HFFc6 (cell line): ENCODE measurements at regions not wholly inside any gene's neighbourhood (a gene's known extent, or its start where the extent isn't known, plus 50 kb on each side); places are given as distances from the start of the nearest gene placed in this dataset.

Experiments
- DNase-seq: peaks from one replicate; pipeline ENCODE4 v3.0.0-alpha.2; 2018
- H3K27ac Mint-ChIP-seq: 2 replicates; pipeline ENCODE4 v1.8.0; 2020; ENCODE audit warnings: mild to moderate bottlenecking, mixed read lengths
- H3K27me3 Mint-ChIP-seq: 2 replicates; pipeline ENCODE4 v1.8.0; 2021; ENCODE audit warnings: mild to moderate bottlenecking, moderate library complexity, mixed read lengths; ENCODE audit not compliant: insufficient read depth
- H3K36me3 Mint-ChIP-seq: 2 replicates; pipeline ENCODE4 v1.8.0; 2021; ENCODE audit warnings: low read depth, mixed read lengths
- H3K4me1 Mint-ChIP-seq: 2 replicates; pipeline ENCODE4 v1.8.0; 2020; ENCODE audit warnings: low read depth, mixed read lengths
- H3K4me3 Mint-ChIP-seq: 2 replicates; pipeline ENCODE4 v1.8.0; 2020; ENCODE audit warnings: mild to moderate bottlenecking, moderate library complexity, mixed read lengths
- H3K9me3 Mint-ChIP-seq: 2 replicates; pipeline ENCODE4 v1.8.0; 2020; ENCODE audit warnings: mild to moderate bottlenecking, mixed read lengths
- TF ChIP-seq, protein P1 (sequence below): fragments of 200-600 bp; sonication (generic); IDR thresholded peaks from 2 replicates; pipeline ENCODE4 v1.5.0; 2021; ENCODE audit warnings: antibody characterized with exemption, mild to moderate bottlenecking

DNA sequence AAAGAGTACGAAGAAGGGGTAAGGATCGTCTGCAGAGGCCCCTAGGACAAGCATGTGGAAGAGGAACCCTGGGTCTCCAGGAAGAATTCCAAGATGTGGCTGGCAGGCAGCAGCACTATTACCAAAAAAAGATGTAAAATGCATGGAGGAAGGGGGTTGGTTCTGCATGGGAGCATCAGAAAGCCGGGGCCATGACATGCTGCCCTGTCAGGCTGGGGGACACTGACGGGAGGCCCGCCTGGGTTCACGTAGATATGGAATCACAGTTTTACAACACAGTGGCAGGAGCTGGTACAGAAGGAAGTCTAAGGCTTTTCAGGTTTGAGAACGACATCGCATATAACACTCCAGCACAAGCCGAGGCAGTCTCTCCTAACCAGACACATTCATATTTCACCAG, 150.0 kb upstream of the GSC start:
- peaks cover 78% of the 10 kb centered on the region for H3K9me3 Mint-ChIP-seq
- no peak overlapping the region for H3K27ac Mint-ChIP-seq
- H3K4me3 Mint-ChIP-seq: no peak overlapping the region
- DNase-seq: no peak
- peaks cover 11% of the 10 kb centered on the region for H3K36me3 Mint-ChIP-seq
- TF ChIP-seq, protein P1, sequence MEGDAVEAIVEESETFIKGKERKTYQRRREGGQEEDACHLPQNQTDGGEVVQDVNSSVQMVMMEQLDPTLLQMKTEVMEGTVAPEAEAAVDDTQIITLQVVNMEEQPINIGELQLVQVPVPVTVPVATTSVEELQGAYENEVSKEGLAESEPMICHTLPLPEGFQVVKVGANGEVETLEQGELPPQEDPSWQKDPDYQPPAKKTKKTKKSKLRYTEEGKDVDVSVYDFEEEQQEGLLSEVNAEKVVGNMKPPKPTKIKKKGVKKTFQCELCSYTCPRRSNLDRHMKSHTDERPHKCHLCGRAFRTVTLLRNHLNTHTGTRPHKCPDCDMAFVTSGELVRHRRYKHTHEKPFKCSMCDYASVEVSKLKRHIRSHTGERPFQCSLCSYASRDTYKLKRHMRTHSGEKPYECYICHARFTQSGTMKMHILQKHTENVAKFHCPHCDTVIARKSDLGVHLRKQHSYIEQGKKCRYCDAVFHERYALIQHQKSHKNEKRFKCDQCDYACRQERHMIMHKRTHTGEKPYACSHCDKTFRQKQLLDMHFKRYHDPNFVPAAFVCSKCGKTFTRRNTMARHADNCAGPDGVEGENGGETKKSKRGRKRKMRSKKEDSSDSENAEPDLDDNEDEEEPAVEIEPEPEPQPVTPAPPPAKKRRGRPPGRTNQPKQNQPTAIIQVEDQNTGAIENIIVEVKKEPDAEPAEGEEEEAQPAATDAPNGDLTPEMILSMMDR: no peak
- no peaks in the 10 kb centered on the region for H3K4me1 Mint-ChIP-seq
- H3K27me3 Mint-ChIP-seq: peaks cover 2% of the 10 kb centered on the region

GRCh38 chr14:94918896-94919295, 149.0 kb upstream of the GSC start:
- Mint-ChIP-seq H3K4me3 (no peak overlapping the region), H3K36me3 (peaks cover 11% of the 10 kb centered on the region), H3K4me1 (no peaks in the 10 kb centered on the region), H3K27ac (no peak overlapping the region), H3K9me3 (peaks cover 79% of the 10 kb centered on the region), H3K27me3 (peaks cover 2% of the 10 kb centered on the region)
- TF ChIP-seq, protein P1: no peak
- no peak for DNase-seq

DNA sequence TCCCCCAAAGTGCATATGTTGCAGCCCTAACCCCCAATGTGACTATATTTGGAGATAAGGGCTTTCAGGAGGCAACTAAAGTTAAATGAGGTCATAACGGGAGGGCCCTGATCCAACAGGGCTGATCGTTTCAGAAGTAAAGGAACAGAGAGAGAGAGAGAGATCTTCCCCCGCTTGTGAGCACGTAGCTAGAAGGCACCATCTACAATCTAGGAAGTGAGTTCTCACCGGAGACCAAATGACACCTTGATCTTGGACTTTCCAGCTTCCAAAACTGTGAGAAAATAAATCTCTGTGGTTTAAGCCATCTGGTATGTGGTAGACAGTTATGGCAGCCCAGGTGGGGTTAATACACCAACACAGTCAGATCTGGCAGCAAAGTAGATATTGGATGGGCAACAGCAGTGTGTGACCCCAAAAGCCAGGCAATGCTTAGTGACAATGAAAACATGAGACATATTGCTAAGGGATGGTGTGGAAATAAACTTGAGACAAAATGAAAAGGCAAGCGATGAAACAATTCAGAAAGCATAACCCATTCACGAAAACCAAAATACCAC, 147.2 kb upstream of the GSC start:
- no peak for DNase-seq
- peaks cover 7% of the 10 kb centered on the region for H3K36me3 Mint-ChIP-seq
- H3K27me3 Mint-ChIP-seq: no peaks in the 10 kb centered on the region; the same call in 1 of the 2 replicates
- H3K4me1 Mint-ChIP-seq: no peaks in the 10 kb centered on the region
- peaks cover 73% of the 10 kb centered on the region for H3K9me3 Mint-ChIP-seq
- no peak overlapping the region for H3K27ac Mint-ChIP-seq
- H3K4me3 Mint-ChIP-seq: no peak overlapping the region
- TF ChIP-seq, protein P1: no peak

DNA sequence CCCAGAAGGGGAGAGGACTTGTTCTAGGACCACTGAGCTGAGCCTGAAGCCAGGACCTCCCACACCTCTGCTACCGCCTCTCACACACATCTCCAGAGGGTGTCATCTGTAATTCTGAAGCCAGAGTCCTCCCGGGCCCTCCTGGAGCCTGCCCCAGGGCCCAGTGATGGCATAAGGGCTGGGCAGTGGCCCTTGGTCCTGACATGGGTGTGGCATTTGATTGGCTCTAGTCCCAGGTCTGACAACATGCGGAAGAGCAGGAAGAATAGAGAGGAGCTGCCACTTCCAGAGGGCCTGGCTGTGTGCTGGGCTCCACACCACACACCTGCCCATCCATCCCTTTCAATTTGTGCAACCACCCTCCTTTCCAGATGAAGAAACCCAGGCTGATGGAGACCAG, 144.3 kb upstream of the GSC start:
- no peak for DNase-seq
- Mint-ChIP-seq H3K4me1 (no peaks in the 10 kb centered on the region), H3K27me3 (no peaks in the 10 kb centered on the region; the same call in 1 of the 2 replicates)

GRCh38 chr14:94907626-94908261, 137.8 kb upstream of the GSC start:
- no peaks in the 10 kb centered on the region; the same call in 1 of the 2 replicates for H3K27me3 Mint-ChIP-seq
- no peak for DNase-seq
- H3K9me3 Mint-ChIP-seq: peaks cover 61% of the 10 kb centered on the region

More for the DNA sequence above, 144.3 kb upstream of the GSC start:
- Mint-ChIP-seq H3K4me3 (no peak overlapping the region), H3K36me3 (peaks cover 7% of the 10 kb centered on the region), H3K9me3 (peaks cover 69% of the 10 kb centered on the region), H3K27ac (no peak overlapping the region)
- TF ChIP-seq, protein P1: no peak

More at GRCh38 chr14:94907626-94908261, 137.8 kb upstream of the GSC start:
- TF ChIP-seq, protein P1: no peak
- H3K27ac Mint-ChIP-seq: no peak overlapping the region
- no peak overlapping the region for H3K4me3 Mint-ChIP-seq
- H3K4me1 Mint-ChIP-seq: no peaks in the 10 kb centered on the region
- H3K36me3 Mint-ChIP-seq: no peaks in the 10 kb centered on the region
